ENCODE measurements at regions not wholly inside any gene's neighbourhood (a gene's known extent, or its start where the extent isn't known, plus 50 kb on each side); places are given as distances from the start of the nearest gene placed in this dataset.

DNA sequence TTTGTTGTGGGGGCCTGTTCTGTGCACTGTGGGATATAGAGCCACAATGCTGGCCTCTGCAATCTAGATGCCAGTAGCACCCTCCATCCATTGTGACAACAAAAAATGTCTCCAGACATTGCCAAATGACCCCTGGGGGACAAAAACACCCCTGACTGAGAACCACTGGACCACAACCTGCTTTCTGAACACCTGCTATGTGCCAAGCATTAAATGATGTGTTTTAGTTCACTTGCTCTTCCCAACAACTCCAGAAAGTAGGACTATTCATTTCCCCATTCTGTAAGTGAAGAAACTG is 367.0 kb upstream of the ERCC4 start:
- no peaks in the 10 kb centered on the region for H3K79me2 ChIP-seq (ENCODE audit: insufficient read depth, low read depth)
- no peak overlapping the region for H2AFZ ChIP-seq (ENCODE audit: low read depth)
- no peak overlapping the region for H3K4me2 ChIP-seq
- no peaks in the 10 kb centered on the region for H3K4me1 ChIP-seq (ENCODE audit: low read depth, poor library complexity, severe bottlenecking)
- TF ChIP-seq, protein P1, sequence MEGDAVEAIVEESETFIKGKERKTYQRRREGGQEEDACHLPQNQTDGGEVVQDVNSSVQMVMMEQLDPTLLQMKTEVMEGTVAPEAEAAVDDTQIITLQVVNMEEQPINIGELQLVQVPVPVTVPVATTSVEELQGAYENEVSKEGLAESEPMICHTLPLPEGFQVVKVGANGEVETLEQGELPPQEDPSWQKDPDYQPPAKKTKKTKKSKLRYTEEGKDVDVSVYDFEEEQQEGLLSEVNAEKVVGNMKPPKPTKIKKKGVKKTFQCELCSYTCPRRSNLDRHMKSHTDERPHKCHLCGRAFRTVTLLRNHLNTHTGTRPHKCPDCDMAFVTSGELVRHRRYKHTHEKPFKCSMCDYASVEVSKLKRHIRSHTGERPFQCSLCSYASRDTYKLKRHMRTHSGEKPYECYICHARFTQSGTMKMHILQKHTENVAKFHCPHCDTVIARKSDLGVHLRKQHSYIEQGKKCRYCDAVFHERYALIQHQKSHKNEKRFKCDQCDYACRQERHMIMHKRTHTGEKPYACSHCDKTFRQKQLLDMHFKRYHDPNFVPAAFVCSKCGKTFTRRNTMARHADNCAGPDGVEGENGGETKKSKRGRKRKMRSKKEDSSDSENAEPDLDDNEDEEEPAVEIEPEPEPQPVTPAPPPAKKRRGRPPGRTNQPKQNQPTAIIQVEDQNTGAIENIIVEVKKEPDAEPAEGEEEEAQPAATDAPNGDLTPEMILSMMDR (conservative IDR thresholded peaks at IDR 0.05; ENCODE audit: low read depth, low read length): no peak
- H3K9ac ChIP-seq: no peak overlapping the region
- H3K27ac ChIP-seq: no peak overlapping the region
- H3K27me3 ChIP-seq (ENCODE audit: insufficient read depth, low read depth): no peaks in the 10 kb centered on the region
- H3K36me3 ChIP-seq (ENCODE audit: insufficient read depth): no peaks in the 10 kb centered on the region
- no peak overlapping the region for H3K4me3 ChIP-seq (IDR thresholded peaks at IDR 0.05; ENCODE audit: insufficient read depth, low read depth, low read length)
- H4K20me1 ChIP-seq (ENCODE audit: insufficient read depth): no peaks in the 10 kb centered on the region

DNA sequence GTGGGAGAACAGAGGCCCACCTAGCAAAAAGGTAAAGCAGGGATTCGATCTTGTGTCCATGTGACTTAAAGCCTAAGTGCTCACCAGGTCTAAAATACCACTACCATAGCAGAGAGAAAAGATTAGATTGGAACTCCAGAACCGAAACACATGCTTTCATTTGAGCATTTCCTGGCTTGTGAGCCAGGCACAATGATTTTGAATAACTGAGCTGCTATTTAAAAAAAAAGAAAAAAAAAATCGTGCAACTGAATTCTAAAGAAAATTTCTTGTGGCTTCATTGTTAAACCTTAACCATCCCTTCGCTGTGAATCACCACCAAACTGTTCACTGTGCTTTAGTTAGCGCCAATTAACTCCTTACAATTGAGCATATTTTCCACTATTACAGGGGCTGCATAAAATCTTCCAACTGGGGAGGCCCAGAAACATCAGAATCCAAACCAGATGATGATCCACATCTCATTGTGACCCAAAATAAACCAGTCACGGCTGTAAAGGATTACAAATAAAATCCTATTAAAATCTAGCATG is 366.4 kb upstream of the ERCC4 start:
- H3K27me3 ChIP-seq (ENCODE audit: insufficient read depth, low read depth): no peaks in the 10 kb centered on the region
- H3K36me3 ChIP-seq (ENCODE audit: insufficient read depth): no peaks in the 10 kb centered on the region
- H2AFZ ChIP-seq (ENCODE audit: low read depth): no peak overlapping the region
- no peak overlapping the region for H3K27ac ChIP-seq
- no peak overlapping the region for H3K9ac ChIP-seq
- no peaks in the 10 kb centered on the region for H3K79me2 ChIP-seq (ENCODE audit: insufficient read depth, low read depth)
- TF ChIP-seq, protein P1 (conservative IDR thresholded peaks at IDR 0.05; ENCODE audit: low read depth, low read length): no peak
- H3K4me3 ChIP-seq (IDR thresholded peaks at IDR 0.05; ENCODE audit: insufficient read depth, low read depth, low read length): no peak overlapping the region
- H4K20me1 ChIP-seq (ENCODE audit: insufficient read depth): no peaks in the 10 kb centered on the region
- no peaks in the 10 kb centered on the region for H3K4me1 ChIP-seq (ENCODE audit: low read depth, poor library complexity, severe bottlenecking)
- no peak overlapping the region for H3K4me2 ChIP-seq

- H3K4me2 ChIP-seq: no peak overlapping the region
- no peaks in the 10 kb centered on the region for H3K27me3 ChIP-seq (ENCODE audit: insufficient read depth, low read depth)
- H3K79me2 ChIP-seq (ENCODE audit: insufficient read depth, low read depth): no peaks in the 10 kb centered on the region
- H2AFZ ChIP-seq (ENCODE audit: low read depth): no peak overlapping the region
- no peaks in the 10 kb centered on the region for H3K4me1 ChIP-seq (ENCODE audit: low read depth, poor library complexity, severe bottlenecking)
- no peak overlapping the region for H3K9ac ChIP-seq
- no peak overlapping the region for H3K27ac ChIP-seq
- no peaks in the 10 kb centered on the region for H3K36me3 ChIP-seq (ENCODE audit: insufficient read depth)
- TF ChIP-seq, protein P1 (conservative IDR thresholded peaks at IDR 0.05; ENCODE audit: low read depth, low read length): no peak
- no peaks in the 10 kb centered on the region for H4K20me1 ChIP-seq (ENCODE audit: insufficient read depth)
- H3K4me3 ChIP-seq (IDR thresholded peaks at IDR 0.05; ENCODE audit: insufficient read depth, low read depth, low read length): no peak overlapping the region
Measured at GRCh38 chr16:13554005-13554404, 365.9 kb upstream of the ERCC4 start.

- H3K79me2 ChIP-seq (ENCODE audit: insufficient read depth, low read depth): no peaks in the 10 kb centered on the region
- H3K9ac ChIP-seq: no peak overlapping the region
- no peaks in the 10 kb centered on the region for H3K36me3 ChIP-seq (ENCODE audit: insufficient read depth)
- no peak overlapping the region for H3K4me3 ChIP-seq (IDR thresholded peaks at IDR 0.05; ENCODE audit: insufficient read depth, low read depth, low read length)
- H3K27ac ChIP-seq: no peak overlapping the region
- TF ChIP-seq, protein P1 (conservative IDR thresholded peaks at IDR 0.05; ENCODE audit: low read depth, low read length): no peak
- H3K27me3 ChIP-seq (ENCODE audit: insufficient read depth, low read depth): no peaks in the 10 kb centered on the region
- H2AFZ ChIP-seq (ENCODE audit: low read depth): no peak overlapping the region
- no peaks in the 10 kb centered on the region for H4K20me1 ChIP-seq (ENCODE audit: insufficient read depth)
- no peak overlapping the region for H3K4me2 ChIP-seq
- no peaks in the 10 kb centered on the region for H3K4me1 ChIP-seq (ENCODE audit: low read depth, poor library complexity, severe bottlenecking)
Measured at GRCh38 chr16:13554643-13555042, 365.3 kb upstream of the ERCC4 start.

All from KMS-11 (cell line).